ENCODE measurements at regions not wholly inside any gene's neighbourhood (a gene's known extent, or its start where the extent isn't known, plus 50 kb on each side); places are given as distances from the start of the nearest gene placed in this dataset.

DNA sequence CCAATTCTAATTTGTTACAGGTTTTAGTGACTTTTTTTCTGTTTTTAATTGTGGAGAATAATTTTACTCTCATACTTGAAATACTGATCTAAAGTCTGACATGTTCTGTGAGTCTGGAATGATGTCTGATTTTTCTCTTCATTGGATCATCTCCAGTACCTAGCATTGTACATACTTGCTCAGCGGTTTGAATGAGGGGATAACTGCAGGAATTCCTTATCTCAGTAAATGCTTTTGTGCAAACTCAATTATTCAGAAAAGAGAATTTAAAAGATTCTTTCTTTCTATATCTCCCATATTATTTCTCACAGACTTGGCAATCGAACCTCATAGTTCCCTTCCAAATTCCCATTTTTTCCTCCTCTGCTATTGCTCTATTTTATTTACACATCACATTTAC is 397.9 kb upstream of the SGCD start:
- no peak for DNase-seq

DNA sequence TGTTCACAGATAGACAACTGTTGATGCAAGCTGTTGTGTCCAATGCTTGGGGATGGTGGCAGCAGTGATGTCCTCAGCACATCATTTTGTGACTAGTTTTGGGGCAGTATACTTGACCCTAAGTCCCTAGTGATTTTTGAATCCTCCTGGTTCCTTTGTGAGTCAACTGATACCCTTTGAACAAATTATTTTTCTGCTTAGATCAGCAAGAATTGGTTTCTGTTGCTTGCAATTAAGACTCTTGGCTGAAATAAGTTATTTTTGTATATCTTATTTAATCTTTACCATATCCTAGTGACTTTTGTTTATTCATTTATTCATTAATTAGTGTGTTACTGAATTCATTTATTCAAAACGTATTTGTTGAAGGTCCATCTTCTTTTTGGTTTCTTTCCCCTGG is 392.0 kb upstream of the SGCD start:
- DNase-seq, result no peak

DNA sequence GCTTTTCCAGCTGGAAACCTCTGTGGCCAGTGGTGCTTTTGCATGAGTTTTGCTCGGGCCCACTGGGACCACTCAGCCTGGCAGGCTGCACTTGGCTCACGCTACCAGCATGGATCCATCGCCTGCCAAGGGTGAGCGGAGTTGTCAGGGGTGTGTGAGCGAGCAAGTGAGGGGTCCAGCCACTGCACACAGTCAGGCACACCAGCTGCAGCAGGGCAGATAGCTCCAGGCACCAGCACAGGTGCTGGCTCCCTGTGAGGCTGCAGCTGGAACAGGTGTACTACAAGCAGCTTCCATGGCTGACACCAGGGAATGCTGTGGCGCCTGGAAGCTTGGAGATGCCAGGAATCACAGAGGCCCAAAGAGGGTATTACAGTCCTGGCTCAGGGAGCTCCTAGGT is 391.2 kb upstream of the SGCD start:
- DNase-seq, result no peak

DNA sequence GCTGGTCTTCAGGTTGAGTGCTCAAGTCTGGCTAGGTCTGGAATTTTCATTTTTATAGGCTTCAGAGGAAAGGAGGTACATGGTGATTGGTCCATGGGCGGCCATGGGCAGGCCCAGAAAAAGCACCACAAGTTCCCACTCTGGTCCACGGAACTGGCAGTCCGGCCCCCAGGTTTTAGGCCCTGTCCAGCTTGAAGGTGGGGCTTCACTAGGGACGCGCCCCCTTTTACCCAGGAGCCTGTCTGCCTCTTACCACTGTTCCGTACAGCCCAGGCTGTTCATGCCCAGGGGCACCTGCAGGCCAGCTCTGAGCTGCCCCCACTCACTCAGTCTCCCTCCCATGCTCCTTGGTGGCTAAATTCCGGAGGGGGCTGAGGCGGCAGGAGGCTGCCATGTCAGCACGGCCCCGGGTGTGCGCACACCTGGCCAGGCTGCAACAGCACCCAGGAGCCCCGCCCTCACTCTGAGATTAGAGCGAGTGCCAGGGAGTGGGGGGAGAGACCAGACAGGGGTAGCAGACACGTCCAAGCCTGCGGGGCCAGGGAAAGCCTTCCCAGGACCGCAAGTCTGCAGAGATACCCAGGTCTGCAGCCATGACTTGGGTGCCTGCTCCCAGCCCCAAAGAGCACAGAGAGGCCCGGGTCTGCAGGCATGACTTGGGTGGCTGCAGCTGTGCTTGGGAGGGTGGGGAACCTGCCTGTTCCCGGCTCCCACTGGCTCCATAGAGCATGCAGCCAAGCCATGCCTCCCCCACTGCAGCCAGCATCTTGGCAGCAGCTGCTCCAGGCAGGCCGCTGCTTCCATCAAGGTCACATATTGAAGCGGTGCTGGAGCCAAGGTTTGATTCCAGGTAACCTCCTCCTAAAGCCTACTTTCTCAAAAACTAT is 390.2 kb upstream of the SGCD start:
- peak; percentile 44 for DNase-seq

DNA sequence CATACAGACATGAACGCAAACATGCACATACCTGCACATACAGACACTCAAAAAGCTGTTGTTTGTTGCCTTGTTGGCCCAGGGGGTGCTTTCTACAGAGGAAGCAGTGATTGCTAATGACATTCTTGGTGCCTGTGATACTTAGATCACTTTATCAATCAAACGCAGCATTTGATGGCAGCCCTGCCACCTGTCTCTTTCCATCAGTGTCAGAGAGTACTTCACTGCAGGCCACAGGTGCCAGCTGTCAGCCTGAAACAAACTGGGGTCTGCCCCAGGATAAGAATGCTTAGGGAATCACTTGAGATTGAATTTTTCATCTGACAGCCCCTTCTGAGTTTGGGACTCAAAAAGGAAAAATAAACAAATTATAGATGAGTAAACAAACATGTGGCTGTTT is 388.9 kb upstream of the SGCD start:
- peak; percentile 67 for DNase-seq

DNA sequence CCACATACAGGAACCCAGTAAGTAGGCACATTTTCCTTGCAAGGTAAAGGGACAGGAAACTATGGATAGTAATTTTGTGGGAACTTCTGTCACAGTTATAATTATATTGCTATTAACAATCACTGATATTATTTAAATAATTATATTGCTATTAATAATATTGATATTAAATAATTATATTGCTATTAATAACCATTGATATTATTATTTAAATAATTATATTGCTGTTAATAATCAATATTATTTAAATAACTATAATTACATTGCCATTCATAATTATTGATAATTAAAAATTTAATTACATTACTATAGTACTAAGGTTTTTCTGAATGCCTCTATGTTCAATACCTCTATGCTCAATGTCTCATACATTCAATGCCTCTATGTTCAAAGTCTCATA is 385.6 kb upstream of the SGCD start:
- no peak for DNase-seq

DNA sequence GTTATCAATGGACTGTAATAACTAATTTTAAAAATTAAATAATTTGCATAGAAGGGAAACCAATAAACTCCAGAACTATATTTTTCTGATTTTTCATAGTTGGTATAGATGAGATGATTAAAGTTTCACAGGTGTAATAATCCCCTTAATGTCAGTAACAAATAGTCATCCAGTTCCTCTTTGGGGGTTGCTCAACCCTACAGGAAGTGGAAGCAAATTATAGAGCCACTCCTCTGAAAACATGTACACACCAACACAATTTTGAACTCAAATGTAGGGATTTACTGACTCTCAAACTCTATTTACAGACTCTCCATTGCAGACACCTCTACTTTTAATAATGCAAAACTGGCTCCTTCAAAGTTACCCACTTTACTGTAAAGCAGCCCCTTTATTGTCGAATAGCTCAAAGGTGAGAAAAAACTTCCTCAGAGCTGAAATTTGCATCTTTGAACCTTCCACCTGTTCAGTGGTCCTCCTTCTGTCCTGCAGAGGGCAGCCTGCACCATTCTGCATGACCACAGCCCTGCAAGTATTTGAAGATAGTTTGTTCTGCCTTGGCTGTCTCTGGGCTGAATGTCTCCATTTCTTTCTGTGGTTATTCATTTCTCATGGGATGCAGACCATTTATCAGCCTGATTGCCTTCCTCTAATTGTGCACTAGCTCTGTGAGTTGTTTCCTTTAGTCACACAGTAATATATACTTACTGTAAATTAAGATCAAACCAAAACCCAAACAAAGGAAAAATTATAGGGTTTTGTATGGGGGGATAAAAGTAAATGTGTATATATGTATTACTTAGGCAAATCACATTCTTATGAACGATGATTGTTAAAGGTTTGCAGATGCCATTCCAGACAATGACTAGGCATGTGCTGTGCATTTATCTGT is 383.2 kb upstream of the SGCD start:
- peak; percentile 69 for DNase-seq

DNA sequence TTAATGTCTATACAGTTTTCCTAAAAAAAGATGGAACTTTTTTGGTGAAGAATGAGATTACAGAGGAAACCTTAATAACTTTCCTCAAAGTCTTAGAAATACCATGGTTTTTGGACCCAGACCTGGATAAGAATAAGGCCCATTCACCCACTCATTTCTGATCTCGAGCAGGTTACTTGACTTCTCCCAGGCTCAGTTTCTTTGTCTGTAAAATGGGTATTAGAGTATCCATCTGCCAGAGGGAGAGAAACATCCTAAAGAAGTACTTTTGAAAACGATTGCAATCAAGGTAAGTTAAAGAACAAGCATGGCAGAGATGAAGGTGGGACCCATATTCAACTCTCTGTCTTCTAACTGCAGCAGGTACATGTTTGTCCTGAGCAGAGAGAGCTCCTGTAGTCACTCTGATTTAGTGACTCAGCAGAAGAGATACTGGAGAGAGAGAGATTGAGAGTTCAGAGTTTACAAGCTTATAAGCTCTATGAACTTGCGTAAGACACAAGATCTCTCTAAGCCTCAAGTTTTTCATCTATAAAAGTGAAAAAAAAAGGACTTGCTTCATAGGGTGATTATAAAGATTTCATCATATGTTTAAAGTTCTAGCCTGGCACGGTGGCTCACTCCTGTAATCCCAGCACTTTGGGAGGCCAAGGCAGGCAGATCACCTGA is 379.4 kb upstream of the SGCD start:
- DNase-seq, result peak; percentile 32

DNA sequence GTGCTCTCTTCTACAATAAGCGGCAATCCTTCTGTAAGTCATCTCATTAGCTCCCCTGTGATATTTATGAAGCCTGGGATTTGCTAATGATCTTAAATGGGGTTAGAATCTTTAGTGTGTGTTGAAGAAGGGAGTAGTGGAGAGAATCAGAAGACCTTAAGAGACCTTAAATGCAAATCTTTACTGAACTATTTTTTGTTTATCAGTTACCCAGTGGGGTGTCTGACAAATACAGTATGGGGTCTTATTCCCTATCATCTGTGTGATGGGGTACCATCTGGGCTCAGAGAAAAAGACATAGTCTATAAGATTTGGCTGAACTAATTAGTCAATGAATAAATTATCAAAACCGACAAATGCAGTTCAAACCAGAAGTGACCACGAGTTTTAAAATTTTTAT is 378.4 kb upstream of the SGCD start:
- DNase-seq, result peak; percentile 80

DNA sequence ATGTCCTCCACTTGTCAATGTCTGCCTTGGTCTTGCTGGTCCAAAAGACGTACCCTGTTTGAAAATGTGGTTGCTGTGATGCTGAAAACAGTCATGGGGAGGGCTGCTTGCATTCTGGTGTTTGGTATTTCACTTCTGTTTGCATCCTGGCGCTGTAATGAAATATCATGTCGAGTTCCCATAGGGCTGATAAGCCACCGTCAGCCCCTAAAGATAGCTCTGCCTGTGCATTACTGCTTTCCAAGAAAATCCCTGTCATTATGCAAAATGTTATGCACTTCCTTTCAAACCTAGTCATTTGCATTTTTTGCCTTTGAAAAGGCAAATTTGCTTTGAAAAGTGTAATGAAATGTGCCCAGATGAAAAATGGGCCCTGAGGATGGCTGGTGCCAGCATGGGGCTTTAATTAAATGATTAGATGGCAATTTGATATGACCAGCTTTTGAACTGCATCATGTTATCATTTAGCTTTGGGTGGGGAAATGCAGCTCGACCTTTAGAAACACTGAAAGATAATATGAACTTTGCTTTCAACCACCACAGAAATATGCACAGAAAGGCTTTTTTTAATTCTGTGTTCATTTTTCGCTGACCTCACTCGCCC is 374.4 kb upstream of the SGCD start:
- no peak for DNase-seq

DNA sequence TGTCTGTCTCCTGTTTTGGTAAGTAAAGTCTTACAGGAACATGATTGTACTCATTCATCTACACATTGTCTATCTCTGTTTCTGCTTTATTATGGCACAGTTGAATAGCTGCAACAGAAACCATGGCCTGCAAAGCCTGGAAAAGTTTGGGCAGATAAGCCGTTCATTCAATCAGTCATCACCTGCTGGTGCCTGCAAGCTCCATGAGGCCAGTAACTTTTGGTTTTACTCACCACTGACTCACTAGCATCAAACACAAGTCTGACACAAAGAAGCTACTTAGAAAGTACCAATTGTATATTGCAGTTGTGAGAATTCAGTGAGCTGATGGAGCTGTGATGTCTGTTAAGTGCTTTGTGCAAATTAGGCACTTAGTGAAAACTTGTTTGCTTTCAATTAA is 373.6 kb upstream of the SGCD start:
- no peak for DNase-seq

DNA sequence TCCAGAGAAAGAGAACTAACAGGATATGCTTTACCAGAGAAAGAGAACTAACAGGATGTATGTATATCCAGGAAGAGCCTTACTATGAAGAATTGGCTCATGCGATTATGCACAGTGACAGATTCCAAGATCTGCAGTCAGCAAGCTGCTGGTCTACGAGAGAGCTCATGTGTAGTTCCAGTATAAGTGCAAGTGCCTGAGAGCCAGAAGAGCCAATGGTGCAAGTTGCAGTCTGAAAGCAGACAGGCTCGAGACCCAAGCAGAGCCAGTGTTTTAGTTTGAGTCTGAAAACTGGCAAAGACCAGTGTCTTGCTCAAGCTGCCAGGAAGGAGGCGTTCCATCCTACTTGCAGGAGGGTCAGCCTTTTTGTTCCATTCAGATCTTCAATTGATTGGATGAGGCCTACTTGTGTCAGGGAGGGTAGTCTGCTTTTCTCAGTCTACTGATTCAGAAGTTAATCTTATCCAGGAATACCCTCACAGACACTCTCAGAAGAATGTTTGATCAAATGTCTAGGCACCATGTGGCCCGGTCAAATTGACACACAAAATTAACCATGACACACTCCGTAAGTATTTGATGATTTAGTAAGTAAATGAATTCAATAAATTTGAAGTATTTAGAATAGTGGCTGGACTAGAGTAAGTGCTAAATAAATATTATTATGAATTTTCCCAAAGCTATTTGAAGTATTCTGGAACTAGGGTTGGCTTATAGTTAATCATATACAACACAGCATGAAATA is 372.1 kb upstream of the SGCD start:
- no peak for DNase-seq

DNA sequence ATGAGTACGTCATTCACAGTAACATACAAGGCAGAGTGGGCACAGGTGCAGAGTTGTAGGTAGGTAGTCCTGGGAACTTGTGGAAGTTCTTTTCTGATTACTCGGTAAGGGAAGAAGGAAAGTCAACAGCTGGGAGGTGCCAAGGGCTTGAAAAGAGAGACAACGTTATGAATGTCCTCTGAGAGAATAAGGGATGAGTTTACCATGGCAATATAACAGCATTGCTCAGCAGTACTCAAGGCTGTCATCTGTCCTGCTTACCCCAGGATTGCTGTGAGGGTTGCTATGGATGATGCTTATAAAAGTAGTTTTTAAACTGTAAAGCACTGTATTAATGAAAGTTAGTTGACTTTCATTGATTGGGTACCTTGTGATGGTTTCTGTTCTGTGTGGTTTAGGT is 369.1 kb upstream of the SGCD start:
- DNase-seq, result no peak

DNA sequence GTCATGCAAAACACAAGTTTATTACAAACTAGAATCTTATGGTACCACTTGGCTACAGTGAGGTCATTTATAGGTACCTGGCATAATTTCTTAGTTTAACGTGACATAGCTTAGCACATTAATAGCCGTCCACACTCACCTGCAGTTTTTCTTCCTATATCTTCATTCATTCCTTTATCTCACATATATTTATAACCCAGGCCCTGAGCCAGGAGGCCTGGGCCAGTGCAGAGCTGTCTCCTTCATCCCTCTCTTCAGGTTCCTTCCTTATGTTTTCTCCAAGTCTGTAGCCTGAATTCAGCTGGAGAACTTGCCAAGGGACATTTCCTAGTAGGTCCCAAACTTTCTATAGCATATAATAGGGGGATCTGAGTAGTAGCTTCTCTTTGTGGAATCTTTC is 367.9 kb upstream of the SGCD start:
- no peak for DNase-seq

DNA sequence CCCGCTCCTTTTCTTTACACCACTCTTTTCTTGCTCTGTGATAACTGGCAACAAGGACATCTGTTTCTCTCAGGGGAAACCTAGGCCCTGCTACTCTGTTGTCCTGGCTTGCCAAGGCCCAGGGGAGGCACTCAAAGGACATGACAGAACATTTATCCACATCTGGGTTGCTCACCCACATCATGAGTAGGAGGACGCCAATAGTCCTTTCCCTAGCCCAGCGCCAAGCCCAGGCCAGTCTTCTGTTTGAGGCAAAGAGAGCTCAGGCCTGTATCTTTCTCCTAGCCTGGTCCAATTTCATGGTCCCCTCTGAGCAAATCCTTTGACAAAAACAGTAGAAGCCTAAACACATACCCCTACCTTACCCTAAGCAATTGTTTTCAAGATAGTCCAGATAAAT is 366.8 kb upstream of the SGCD start:
- DNase-seq, result peak; percentile 12

DNA sequence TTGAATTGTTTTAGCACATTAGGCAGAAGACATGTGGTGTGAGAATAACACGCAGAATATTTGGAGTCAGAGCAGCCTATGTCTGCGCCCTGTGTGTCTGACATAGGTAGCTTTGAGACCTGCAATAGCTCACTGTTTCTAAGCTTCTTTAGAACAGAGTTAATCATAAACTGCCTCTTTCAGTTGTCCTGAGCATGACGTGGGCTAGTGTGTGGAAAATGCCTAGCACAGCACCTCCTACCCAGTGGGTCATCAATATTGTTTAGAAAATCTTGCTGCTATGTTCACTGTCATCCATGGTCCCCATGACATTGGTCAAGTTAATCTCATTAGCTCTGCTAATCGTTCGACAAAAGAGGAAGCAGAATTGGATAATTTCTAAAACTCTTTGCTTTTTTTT is 357.4 kb upstream of the SGCD start:
- no peak for DNase-seq

DNA sequence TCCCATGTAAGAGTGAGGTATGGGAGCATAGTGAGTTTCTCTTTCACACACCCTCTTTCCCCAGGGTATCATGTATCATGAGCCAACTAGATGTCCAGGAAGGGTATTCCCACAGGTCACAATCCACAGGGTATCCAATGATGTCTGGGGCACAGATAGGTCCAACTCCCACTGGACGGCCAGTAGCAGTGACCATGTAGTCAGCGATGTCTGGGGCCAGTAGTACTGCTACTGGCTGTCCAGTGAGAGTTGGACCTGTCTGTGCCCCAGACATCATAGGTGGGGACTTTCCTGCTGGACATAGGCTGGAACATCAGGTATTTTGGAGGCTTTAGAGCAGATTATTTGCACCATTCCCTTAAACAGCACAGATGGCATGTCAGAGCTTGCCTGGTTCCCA is 352.6 kb upstream of the SGCD start:
- no peak for DNase-seq

DNA sequence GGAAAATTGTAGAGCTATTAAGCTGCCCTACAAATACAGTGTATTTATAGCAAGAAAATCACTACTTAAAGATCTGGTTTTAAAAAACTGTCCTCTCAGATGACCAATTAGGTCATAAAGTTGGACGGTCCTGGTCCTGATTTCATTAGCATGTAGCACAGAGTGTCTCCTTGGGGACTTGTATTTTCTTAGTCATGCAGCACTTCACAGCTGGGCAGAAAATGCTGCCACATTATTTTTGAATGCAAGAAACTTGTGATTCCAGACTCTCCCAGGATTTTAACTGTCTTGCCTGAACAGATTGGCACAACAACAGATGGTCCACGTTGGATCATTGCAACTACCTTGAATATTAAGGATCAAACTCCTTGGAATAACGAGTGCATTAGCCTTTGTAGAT is 348.1 kb upstream of the SGCD start:
- peak; percentile 62 for DNase-seq

DNA sequence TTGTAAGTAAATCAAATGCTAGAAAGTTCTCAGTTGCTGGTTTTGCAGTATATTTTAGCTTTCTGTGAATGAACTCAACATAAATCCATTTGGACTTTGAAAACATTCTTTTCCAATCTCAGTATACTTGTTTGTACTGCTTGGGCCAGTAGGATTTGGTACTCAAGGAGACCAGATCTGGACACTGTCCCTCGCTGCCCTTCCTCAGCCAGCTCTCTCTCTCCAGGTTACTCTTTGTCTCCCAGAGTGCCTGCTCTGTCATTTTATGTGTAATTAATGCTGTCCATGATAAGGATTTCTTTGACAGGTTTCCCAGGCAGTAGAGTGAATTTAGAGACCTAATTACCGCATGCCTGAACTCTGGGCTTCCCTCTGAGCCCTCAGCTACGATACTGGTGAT is 344.6 kb upstream of the SGCD start:
- no peak for DNase-seq

DNA sequence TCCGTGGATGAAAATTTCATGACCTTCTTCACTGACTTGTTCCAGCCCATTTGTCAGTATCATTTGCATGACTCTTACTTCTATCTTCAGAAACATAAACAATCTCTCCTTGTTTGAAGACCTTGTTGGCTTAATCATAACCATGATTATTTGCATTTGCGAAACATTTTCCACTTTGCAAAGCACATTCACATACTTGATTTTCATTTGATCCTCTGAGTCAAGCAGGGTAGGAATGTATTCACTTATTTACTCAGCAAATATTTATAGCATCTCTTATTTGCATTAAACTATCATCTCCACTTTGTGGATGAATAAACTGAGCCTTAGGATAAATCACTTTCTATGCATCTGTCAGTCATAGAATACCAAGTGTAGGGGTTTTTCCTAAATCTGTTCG is 343.0 kb upstream of the SGCD start:
- no peak for DNase-seq

DNA sequence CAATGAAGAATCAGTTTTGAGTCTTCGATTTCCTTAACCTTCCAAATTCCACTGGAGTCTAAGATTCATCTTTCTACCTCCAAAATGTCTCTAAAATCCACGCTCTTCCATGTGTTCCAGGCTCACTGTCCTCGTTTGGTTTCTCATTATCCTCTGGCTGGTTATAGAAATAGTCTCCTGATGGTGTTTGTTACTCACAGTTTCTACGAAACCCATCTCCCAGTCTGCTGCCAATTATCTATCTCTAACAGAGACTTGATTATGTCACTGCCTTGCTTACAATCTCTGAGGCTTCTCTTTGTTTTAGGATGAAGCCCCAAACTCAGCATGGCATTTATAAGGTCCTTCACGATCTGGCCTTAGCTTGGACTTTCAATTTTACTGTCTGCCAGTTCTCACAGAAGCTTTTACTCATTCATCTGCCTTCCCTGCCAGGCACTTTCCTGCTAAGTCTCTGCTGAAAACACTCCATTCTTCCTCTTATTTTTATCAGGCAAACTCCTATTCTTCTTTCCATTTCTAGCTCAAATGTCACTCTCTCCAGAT is 339.6 kb upstream of the SGCD start:
- DNase-seq, result no peak

DNA sequence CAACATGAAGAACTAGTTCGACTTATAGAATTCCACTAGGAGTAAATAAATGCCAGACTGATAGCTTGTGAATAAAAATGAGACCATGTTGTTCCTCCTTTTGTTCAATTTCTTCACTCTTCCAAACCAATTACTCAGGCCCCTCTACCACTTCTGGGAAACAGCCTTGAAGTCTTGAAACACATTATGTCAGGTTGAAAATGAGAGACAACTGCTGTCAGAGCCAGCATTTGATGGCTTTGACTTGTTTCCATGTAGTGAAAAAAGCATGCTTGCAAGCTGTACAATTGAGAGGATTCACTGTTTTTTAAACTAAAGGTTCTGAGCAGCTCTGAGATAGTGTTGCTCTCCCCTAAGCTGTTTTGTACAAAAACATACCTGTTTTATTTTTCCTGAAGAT is 337.1 kb upstream of the SGCD start:
- no peak for DNase-seq
